HG03025 (cell line): ENCODE measurements at regions not wholly inside any gene's neighbourhood (a gene's known extent, or its start where the extent isn't known, plus 50 kb on each side); places are given as distances from the start of the nearest gene placed in this dataset.

Experiments used
- ATAC-seq: cut with Tn5 transposase; IDR thresholded peaks from one replicate; pipeline ENCODE4 v1.9.1; 2021; ENCODE audit warnings: mild to moderate bottlenecking, moderate library complexity; ENCODE audit not compliant: unreplicated experiment, low FRiP score

- ATAC-seq, result no peak
These were observed 420.6 kb downstream of the COL12A1 start for GRCh38 chr6:74785236-74785635.

GRCh38 chr6:74782346-74782745 lies 423.5 kb downstream of the COL12A1 start:
- no peak for ATAC-seq

- ATAC-seq, result no peak
These were observed 425.0 kb downstream of the COL12A1 start for GRCh38 chr6:74780831-74781230.

GRCh38 chr6:74768738-74769137 lies 437.1 kb downstream of the COL12A1 start:
- ATAC-seq, result no peak

GRCh38 chr6:74768120-74768519 lies 437.7 kb downstream of the COL12A1 start:
- no peak for ATAC-seq

GRCh38 chr6:74765486-74765885 lies 440.4 kb downstream of the COL12A1 start:
- ATAC-seq, result no peak

GRCh38 chr6:74764486-74764885 lies 441.4 kb downstream of the COL12A1 start:
- ATAC-seq, result no peak

- no peak for ATAC-seq
These were observed 443.0 kb downstream of the COL12A1 start for GRCh38 chr6:74762841-74763240.

GRCh38 chr6:74757813-74758212 lies 448.0 kb downstream of the COL12A1 start:
- ATAC-seq, result no peak

GRCh38 chr6:74756923-74757322 lies 448.9 kb downstream of the COL12A1 start:
- no peak for ATAC-seq

GRCh38 chr6:74755778-74756177 lies 450.1 kb downstream of the COL12A1 start:
- ATAC-seq, result no peak

- no peak for ATAC-seq
These were observed 450.7 kb downstream of the COL12A1 start for GRCh38 chr6:74755196-74755595.

- no peak for ATAC-seq
These were observed 451.8 kb downstream of the COL12A1 start for GRCh38 chr6:74753883-74754600.

GRCh38 chr6:74752303-74752702 lies 453.6 kb downstream of the COL12A1 start:
- ATAC-seq, result no peak

- ATAC-seq, result no peak
These were observed 455.0 kb downstream of the COL12A1 start for GRCh38 chr6:74750826-74751225.

GRCh38 chr6:74749211-74750147 lies 456.4 kb downstream of the COL12A1 start:
- ATAC-seq, result peak; percentile 83

GRCh38 chr6:74745670-74746069 lies 460.2 kb downstream of the COL12A1 start:
- no peak for ATAC-seq

- ATAC-seq, result peak; percentile 80
These were observed 462.9 kb downstream of the COL12A1 start for GRCh38 chr6:74742793-74743508.

GRCh38 chr6:74741646-74742045 lies 464.2 kb downstream of the COL12A1 start:
- no peak for ATAC-seq

- no peak for ATAC-seq
These were observed 470.5 kb downstream of the COL12A1 start for GRCh38 chr6:74735304-74735703.

GRCh38 chr6:74734901-74735300 lies 471.0 kb downstream of the COL12A1 start:
- ATAC-seq, result no peak
